H9 (cell line): ENCODE measurements at regions not wholly inside any gene's neighbourhood (a gene's known extent, or its start where the extent isn't known, plus 50 kb on each side); places are given as distances from the start of the nearest gene placed in this dataset.

Experiments
- DNase-seq: peaks from one replicate; pipeline ENCODE4 v3.0.0-alpha.2; 2017
- H2AFZ ChIP-seq: one replicate; pipeline ENCODE4 v1.6.1; 2013; ENCODE audit warnings: mild to moderate bottlenecking, low read length, control low read depth, moderate library complexity
- H2AK5ac ChIP-seq: 2 replicates; pipeline ENCODE4 v1.6.1; 2013; ENCODE audit warnings: low read length, control low read depth, mixed read lengths; ENCODE audit not compliant: insufficient read length
- H2BK120ac ChIP-seq: one replicate; pipeline ENCODE4 v1.6.1; 2013; ENCODE audit warnings: low read depth, mild to moderate bottlenecking, low read length, control low read depth, inconsistent platforms; ENCODE audit not compliant: poor library complexity, severe bottlenecking
- H2BK12ac ChIP-seq: 2 replicates; pipeline ENCODE4 v1.6.1; 2013; ENCODE audit warnings: low read length, control low read depth, mixed read lengths, low read depth; ENCODE audit not compliant: insufficient read length
- H2BK15ac ChIP-seq: 2 replicates; pipeline ENCODE4 v1.6.1; 2013; ENCODE audit warnings: low read depth, low read length, control low read depth
- H2BK20ac ChIP-seq: one replicate; pipeline ENCODE4 v1.6.1; 2013; ENCODE audit warnings: low read depth, mild to moderate bottlenecking, low read length, control low read depth, inconsistent platforms; ENCODE audit not compliant: poor library complexity, severe bottlenecking
- H2BK5ac ChIP-seq: 2 replicates; pipeline ENCODE4 v1.6.1; 2013; ENCODE audit warnings: low read length, control low read depth, mixed read lengths; ENCODE audit not compliant: insufficient read length
- H3K14ac ChIP-seq: 2 replicates; pipeline ENCODE4 v1.6.1; 2013; ENCODE audit warnings: low read length, control low read depth; ENCODE audit not compliant: insufficient read depth
- H3K18ac ChIP-seq: 2 replicates; pipeline ENCODE4 v1.6.1; 2013; ENCODE audit warnings: low read depth, mild to moderate bottlenecking, mixed read lengths, low read length, control low read depth; ENCODE audit not compliant: insufficient read length
- H3K23ac ChIP-seq: 2 replicates; pipeline ENCODE4 v1.6.1; 2013; ENCODE audit warnings: low read length, control low read depth, mixed read lengths, low read depth; ENCODE audit not compliant: insufficient read length
- H3K23me2 ChIP-seq: 2 replicates; pipeline ENCODE4 v1.6.1; 2013; ENCODE audit warnings: low read depth, mild to moderate bottlenecking, mixed read lengths, low read length, control low read depth; ENCODE audit not compliant: insufficient read length, poor library complexity, severe bottlenecking
- H3K27ac ChIP-seq: 2 replicates; pipeline ENCODE4 v1.5.1; 2013; ENCODE audit warnings: low read length, control low read depth, mixed read lengths, low read depth; ENCODE audit not compliant: insufficient read length
- H3K27me3 ChIP-seq: 2 replicates; pipeline ENCODE4 v1.6.1; 2013; ENCODE audit warnings: low read length, control low read depth, inconsistent platforms; ENCODE audit not compliant: insufficient read depth
- H3K4ac ChIP-seq: 2 replicates; pipeline ENCODE4 v1.6.1; 2013; ENCODE audit warnings: low read depth, mild to moderate bottlenecking, control low read depth, inconsistent platforms, low read length, moderate library complexity
- H3K4me1 ChIP-seq: 2 replicates; pipeline ENCODE4 v1.6.1; 2013; ENCODE audit warnings: low read length, control low read depth, inconsistent platforms; ENCODE audit not compliant: insufficient read depth
- H3K4me2 ChIP-seq: 2 replicates; pipeline ENCODE4 v1.6.1; 2013; ENCODE audit warnings: low read length, control low read depth, mixed read lengths; ENCODE audit not compliant: insufficient read length, insufficient read depth
- H3K56ac ChIP-seq: 2 replicates; pipeline ENCODE4 v1.6.1; 2013; ENCODE audit warnings: low read depth, mild to moderate bottlenecking, mixed read lengths, low read length, control low read depth; ENCODE audit not compliant: insufficient read length
- H3K79me1 ChIP-seq: 2 replicates; pipeline ENCODE4 v1.6.1; 2013; ENCODE audit warnings: low read depth, mild to moderate bottlenecking, moderate library complexity, low read length, control low read depth, inconsistent platforms; ENCODE audit not compliant: insufficient read depth, poor library complexity, severe bottlenecking
- H3K79me2 ChIP-seq: 2 replicates; pipeline ENCODE4 v1.6.1; 2013; ENCODE audit warnings: low read length, control low read depth, inconsistent platforms; ENCODE audit not compliant: insufficient read depth
- H3K9ac ChIP-seq: 2 replicates; pipeline ENCODE4 v1.6.1; 2013; ENCODE audit warnings: low read length, control low read depth, mixed read lengths; ENCODE audit not compliant: insufficient read length; ENCODE audit errors: extremely low read depth
- H3K9me3 ChIP-seq: one replicate; pipeline ENCODE4 v1.6.1; 2013; ENCODE audit warnings: low read depth, low read length, inconsistent platforms; ENCODE audit not compliant: control insufficient read depth
- H3T11ph ChIP-seq: one replicate; pipeline ENCODE4 v1.6.1; 2013; ENCODE audit warnings: mild to moderate bottlenecking, low read length, control low read depth, inconsistent platforms
- H4K20me1 ChIP-seq: one replicate; pipeline ENCODE4 v1.6.1; 2013; ENCODE audit not compliant: control insufficient read depth, insufficient read length, insufficient read depth
- H4K5ac ChIP-seq: 2 replicates; pipeline ENCODE4 v1.6.1; 2013; ENCODE audit warnings: low read depth, mild to moderate bottlenecking, mixed read lengths, low read length, control low read depth; ENCODE audit not compliant: insufficient read length
- H4K8ac ChIP-seq: replicated peaks from 2 replicates; pipeline ENCODE4 v1.6.1; 2013; ENCODE audit warnings: low read length, control low read depth, mixed read lengths, low read depth; ENCODE audit not compliant: insufficient read length
- H4K91ac ChIP-seq: 2 replicates; pipeline ENCODE4 v1.6.1; 2013; ENCODE audit warnings: low read depth, mild to moderate bottlenecking, moderate library complexity, mixed read lengths, low read length, control low read depth; ENCODE audit not compliant: insufficient read length
- H3K27ac Mint-ChIP-seq, 3 experiments: 2 replicates in 2 of 3; 3 replicates in 1 of 3; pipeline ENCODE4 v1.8.0; 2020 to 2021; ENCODE audit warnings: mixed read lengths in 3 of 3, mild to moderate bottlenecking in 1 of 3, moderate library complexity in 1 of 3
- H3K27me3 Mint-ChIP-seq: 2 replicates; pipeline ENCODE4 v1.8.0; 2021; ENCODE audit warnings: low read depth, mild to moderate bottlenecking, moderate library complexity, mixed read lengths
- H3K36me3 Mint-ChIP-seq, 3 experiments: 2 replicates in 2 of 3; 3 replicates in 1 of 3; pipeline ENCODE4 v1.8.0; 2020 to 2021; ENCODE audit warnings: low read depth in 3 of 3, mixed read lengths in 3 of 3; ENCODE audit not compliant: insufficient read depth in 1 of 3
- H3K4me1 Mint-ChIP-seq, 2 experiments: 2 replicates each; pipeline ENCODE4 v1.8.0; 2020; ENCODE audit warnings: mixed read lengths in 2 of 2
- H3K4me3 Mint-ChIP-seq, 2 experiments: 2 replicates in 1 of 2; 3 replicates in 1 of 2; pipeline ENCODE4 v1.8.0; 2020 to 2021; ENCODE audit warnings: mild to moderate bottlenecking in 2 of 2, mixed read lengths in 2 of 2, moderate library complexity in 1 of 2
- H3K9me3 Mint-ChIP-seq, 2 experiments: 2 replicates in 1 of 2; 3 replicates in 1 of 2; pipeline ENCODE4 v1.8.0; 2020; ENCODE audit warnings: mild to moderate bottlenecking in 2 of 2, mixed read lengths in 2 of 2, moderate library complexity in 1 of 2
- CTCF ChIP-seq: fragments of 200-600 bp; sonication (generic); conservative IDR thresholded peaks from 3 replicates; pipeline ENCODE4 v1.8.0; 2021; ENCODE audit warnings: antibody characterized with exemption, mild to moderate bottlenecking
- WGBS: extraction: QIAGEN DNeasy Blood & Tissue Kit; methylation state at CpG from one replicate; pipeline ENCODE4 v1.1.7; 2013; ENCODE audit warnings: missing lambda C conversion rate, low lambda C conversion rate, mixed read lengths; ENCODE audit not compliant: insufficient read length; ENCODE audit errors: extremely low coverage; 5-methylcytosine and 5-hydroxymethylcytosine counted together

- Histone ChIP-seq H2BK15ac (no peak overlapping the region), H3K4me1 (no peaks in the 10 kb centered on the region), H3K9me3 (no peaks in the 10 kb centered on the region), H3K79me2 (no peaks in the 10 kb centered on the region), H4K5ac (no peak overlapping the region), H3T11ph (no peak overlapping the region), H3K9ac (no peak overlapping the region), H4K91ac (no peak overlapping the region), H3K18ac (no peak overlapping the region), H4K20me1 (no peaks in the 10 kb centered on the region), H2BK12ac (no peak overlapping the region), H3K4ac (no peak overlapping the region), H3K23me2 (no peaks in the 10 kb centered on the region), H3K27me3 (no peaks in the 10 kb centered on the region), H4K8ac (no peak overlapping the region), H2AFZ (no peak overlapping the region), H2AK5ac (no peak overlapping the region), H2BK5ac (no peak overlapping the region), H3K14ac (no peak overlapping the region), H3K56ac (no peak overlapping the region), H3K4me2 (no peak overlapping the region), H3K27ac (no peak overlapping the region), H2BK20ac (no peak overlapping the region), H2BK120ac (no peak overlapping the region), H3K23ac (no peak overlapping the region), H3K79me1 (no peaks in the 10 kb centered on the region)
- no CpG with 5 or more reads among the region's 1 CpG for WGBS
- H3K9me3 Mint-ChIP-seq, result peaks cover 3 to 9% of the 10 kb centered on the region in 2 experiments; a peak in 4 of 5 replicates
- H3K4me3 Mint-ChIP-seq, result no peak overlapping the region
- H3K27me3 Mint-ChIP-seq, result no peaks in the 10 kb centered on the region; the same call in 1 of the 2 replicates
- H3K36me3 Mint-ChIP-seq, result peaks cover 0 to 2% (median 0%) of the 10 kb centered on the region in 3 experiments; a peak in 2 of 7 replicates
- no peak overlapping the region for H3K27ac Mint-ChIP-seq
- DNase-seq, result no peak
- no peak for TF ChIP-seq CTCF
- H3K4me1 Mint-ChIP-seq, result peaks cover 0 to 4% of the 10 kb centered on the region in 2 experiments; a peak in 1 of 4 replicates
Measured at GRCh38 chr7:46091071-46091470, 170.0 kb upstream of the IGFBP3 start.
